ENCODE measurements at regions not wholly inside any gene's neighbourhood (a gene's known extent, or its start where the extent isn't known, plus 50 kb on each side); places are given as distances from the start of the nearest gene placed in this dataset.

- DNase-seq, result no peak
These were observed 57.4 kb downstream of the PRR20E start for GRCh38 chr13:57224414-57224813.

GRCh38 chr13:57250472-57250871, 83.5 kb downstream of the PRR20E start:
- no peak for DNase-seq

- DNase-seq, result no peak
These were observed 86.6 kb downstream of the PRR20E start for GRCh38 chr13:57253551-57253950.

GRCh38 chr13:57264965-57265364, 98.0 kb downstream of the PRR20E start:
- no peak for DNase-seq

- peak; percentile 19 for DNase-seq
These were observed 103.5 kb downstream of the PRR20E start for GRCh38 chr13:57270493-57270892.

- no peak for DNase-seq
These were observed 119.6 kb downstream of the PRR20E start for GRCh38 chr13:57286511-57287098.

- DNase-seq, result no peak
These were observed 135.6 kb downstream of the PRR20E start for GRCh38 chr13:57302604-57303003.

GRCh38 chr13:57311009-57311586, 144.1 kb downstream of the PRR20E start:
- DNase-seq, result no peak

GRCh38 chr13:57314897-57315520, 148.0 kb downstream of the PRR20E start:
- DNase-seq, result peak; percentile 97

- no peak for DNase-seq
These were observed 159.5 kb downstream of the PRR20E start for GRCh38 chr13:57326532-57326931.

GRCh38 chr13:57340878-57341277, 173.9 kb downstream of the PRR20E start:
- DNase-seq, result no peak

- no peak for DNase-seq
These were observed 178.5 kb downstream of the PRR20E start for GRCh38 chr13:57345526-57345925.

- DNase-seq, result no peak
These were observed 179.8 kb downstream of the PRR20E start for GRCh38 chr13:57346786-57347185.

- DNase-seq, result no peak
These were observed 185.1 kb downstream of the PRR20E start for GRCh38 chr13:57352114-57352513.

- peak; percentile 14 for DNase-seq
These were observed 186.8 kb downstream of the PRR20E start for GRCh38 chr13:57353831-57354230.

- no peak for DNase-seq
These were observed 208.9 kb downstream of the PRR20E start for GRCh38 chr13:57375876-57376275.

- peak; percentile 94 for DNase-seq
These were observed 223.2 kb upstream of the PCDH17 start for GRCh38 chr13:57408312-57408711.

GRCh38 chr13:57409121-57409520, 222.4 kb upstream of the PCDH17 start:
- peak; percentile 52 for DNase-seq

GRCh38 chr13:57409656-57410055, 221.9 kb upstream of the PCDH17 start:
- DNase-seq, result no peak

GRCh38 chr13:57418067-57418677, 213.4 kb upstream of the PCDH17 start:
- DNase-seq, result no peak

GRCh38 chr13:57424379-57424778, 207.2 kb upstream of the PCDH17 start:
- no peak for DNase-seq

- DNase-seq, result no peak
These were observed 206.0 kb upstream of the PCDH17 start for GRCh38 chr13:57425531-57425930.

- DNase-seq, result peak; percentile 67
These were observed 194.0 kb upstream of the PCDH17 start for GRCh38 chr13:57437587-57437986.

- no peak for DNase-seq
These were observed 193.5 kb upstream of the PCDH17 start for GRCh38 chr13:57438072-57438471.

Measured in NCI-H82 (cell line).